ENCODE measurements at regions not wholly inside any gene's neighbourhood (a gene's known extent, or its start where the extent isn't known, plus 50 kb on each side); places are given as distances from the start of the nearest gene placed in this dataset.

GRCh38 chr13:75132701-75133695 is 349.0 kb downstream of the TBC1D4 start:
- DNase-seq (ENCODE audit: low read depth) = no peak

GRCh38 chr13:75129331-75129730 is 352.6 kb downstream of the TBC1D4 start:
- DNase-seq (ENCODE audit: low read depth) = no peak

- DNase-seq (ENCODE audit: low read depth) = no peak
Observed at GRCh38 chr13:75124415-75124814, 357.6 kb downstream of the TBC1D4 start.

GRCh38 chr13:75123428-75123827 is 358.5 kb downstream of the TBC1D4 start:
- no peak for DNase-seq (ENCODE audit: low read depth)

GRCh38 chr13:75120085-75120484 is 361.9 kb downstream of the TBC1D4 start:
- no peak for DNase-seq (ENCODE audit: low read depth)

GRCh38 chr13:75115171-75115570 is 366.8 kb downstream of the TBC1D4 start:
- no peak for DNase-seq (ENCODE audit: low read depth)

- no peak for DNase-seq (ENCODE audit: low read depth)
Observed at GRCh38 chr13:75103976-75104375, 378.0 kb downstream of the TBC1D4 start.

- no peak for DNase-seq (ENCODE audit: low read depth)
Observed at GRCh38 chr13:75102001-75102716, 379.8 kb downstream of the TBC1D4 start.

GRCh38 chr13:75101348-75101747 is 380.6 kb downstream of the TBC1D4 start:
- no peak for DNase-seq (ENCODE audit: low read depth)

- no peak for DNase-seq (ENCODE audit: low read depth)
Observed at GRCh38 chr13:75092143-75092542, 389.8 kb downstream of the TBC1D4 start.

GRCh38 chr13:75091718-75092117 is 390.3 kb downstream of the TBC1D4 start:
- no peak for DNase-seq (ENCODE audit: low read depth)

- DNase-seq (ENCODE audit: low read depth) = no peak
Observed at GRCh38 chr13:75090872-75091615, 390.9 kb downstream of the TBC1D4 start.

- DNase-seq (ENCODE audit: low read depth) = no peak
Observed at GRCh38 chr13:75088915-75089314, 393.1 kb downstream of the TBC1D4 start.

- no peak for DNase-seq (ENCODE audit: low read depth)
Observed at GRCh38 chr13:75079226-75079625, 402.7 kb downstream of the TBC1D4 start.

- DNase-seq (ENCODE audit: low read depth) = no peak
Observed at GRCh38 chr13:75076476-75076875, 405.5 kb downstream of the TBC1D4 start.

GRCh38 chr13:75073786-75074185 is 408.2 kb downstream of the TBC1D4 start:
- DNase-seq (ENCODE audit: low read depth) = no peak

GRCh38 chr13:75072891-75073290 is 409.1 kb downstream of the TBC1D4 start:
- DNase-seq (ENCODE audit: low read depth) = no peak

GRCh38 chr13:75072368-75072767 is 409.6 kb downstream of the TBC1D4 start:
- DNase-seq (ENCODE audit: low read depth) = no peak

- no peak for DNase-seq (ENCODE audit: low read depth)
Observed at GRCh38 chr13:75071796-75072195, 410.2 kb downstream of the TBC1D4 start.

- DNase-seq (ENCODE audit: low read depth) = no peak
Observed at GRCh38 chr13:75071395-75071794, 410.6 kb downstream of the TBC1D4 start.

- no peak for DNase-seq (ENCODE audit: low read depth)
Observed at GRCh38 chr13:75061909-75062308, 420.1 kb downstream of the TBC1D4 start.

GRCh38 chr13:75055296-75055695 is 426.7 kb downstream of the TBC1D4 start:
- DNase-seq (ENCODE audit: low read depth) = no peak
